Hepatic stellate cell (primary cell): ENCODE measurements at regions not wholly inside any gene's neighbourhood (a gene's known extent, or its start where the extent isn't known, plus 50 kb on each side); places are given as distances from the start of the nearest gene placed in this dataset.

Source experiments
- DNase-seq: peaks from one replicate; pipeline ENCODE4 v3.0.0; 2011; ENCODE audit warnings: low spot score

- no peak for DNase-seq
These were observed 334.9 kb upstream of the AJAP1 start for GRCh38 chr1:4319496-4319895.

- DNase-seq = no peak
These were observed 331.5 kb upstream of the AJAP1 start for GRCh38 chr1:4322881-4323280.

- no peak for DNase-seq
These were observed 331.1 kb upstream of the AJAP1 start for GRCh38 chr1:4323309-4323708.

- no peak for DNase-seq
These were observed 329.9 kb upstream of the AJAP1 start for GRCh38 chr1:4324525-4324924.

GRCh38 chr1:4327142-4327541, 327.3 kb upstream of the AJAP1 start:
- no peak for DNase-seq

GRCh38 chr1:4328402-4329071, 325.9 kb upstream of the AJAP1 start:
- DNase-seq = no peak

- DNase-seq = no peak
These were observed 323.3 kb upstream of the AJAP1 start for GRCh38 chr1:4330805-4331766.

GRCh38 chr1:4331767-4332163, 322.6 kb upstream of the AJAP1 start:
- DNase-seq = no peak

GRCh38 chr1:4336507-4336906, 317.9 kb upstream of the AJAP1 start:
- no peak for DNase-seq

GRCh38 chr1:4341421-4341820, 313.0 kb upstream of the AJAP1 start:
- DNase-seq = no peak

GRCh38 chr1:4344065-4344732, 310.2 kb upstream of the AJAP1 start:
- DNase-seq = no peak

- DNase-seq = no peak
These were observed 309.3 kb upstream of the AJAP1 start for GRCh38 chr1:4345094-4345493.

- no peak for DNase-seq
These were observed 308.3 kb upstream of the AJAP1 start for GRCh38 chr1:4346131-4346530.

- DNase-seq = no peak
These were observed 303.0 kb upstream of the AJAP1 start for GRCh38 chr1:4351453-4351852.

- no peak for DNase-seq
These were observed 301.1 kb upstream of the AJAP1 start for GRCh38 chr1:4353090-4353856.

GRCh38 chr1:4355839-4356238, 298.6 kb upstream of the AJAP1 start:
- no peak for DNase-seq

- no peak for DNase-seq
These were observed 291.9 kb upstream of the AJAP1 start for GRCh38 chr1:4362314-4363044.

GRCh38 chr1:4366091-4366490, 288.3 kb upstream of the AJAP1 start:
- DNase-seq = no peak

GRCh38 chr1:4367230-4367777, 287.1 kb upstream of the AJAP1 start:
- DNase-seq = no peak

- no peak for DNase-seq
These were observed 285.1 kb upstream of the AJAP1 start for GRCh38 chr1:4369335-4369734.

- no peak for DNase-seq
These were observed 282.6 kb upstream of the AJAP1 start for GRCh38 chr1:4371849-4372248.
